Endothelial cell of umbilical vein (primary cell): ENCODE measurements at regions not wholly inside any gene's neighbourhood (a gene's known extent, or its start where the extent isn't known, plus 50 kb on each side); places are given as distances from the start of the nearest gene placed in this dataset.

Source experiments
- BruUV-seq: library from RNA; stranded (reverse); fragments of 400-500 nt; replicated peaks from 2 replicates; lab custom pipeline; 2021; lab: Mats Ljungman, UMichigan
- CTCF ChIA-PET: fragments of 300-600, 350-600 bp; sonication (Branson Sonifier 250); formaldehyde crosslinking; loops from one replicate; lab custom pipeline; 2021; ENCODE audit warnings: antibody characterized with exemption, inconsistent platforms; lab: Charles Lee
- POLR2A ChIA-PET: fragments of 300-600, 350-600 bp; sonication (Branson Sonifier 250); formaldehyde crosslinking; loops from one replicate; lab custom pipeline; 2021; ENCODE audit warnings: antibody characterized with exemption, inconsistent platforms; lab: Charles Lee
- DNase-seq: peaks from one replicate; pipeline ENCODE4 v3.0.0-alpha.2; 2011; ENCODE audit warnings: low read depth, low spot score
- FAIRE-seq: peaks from 2 replicates; lab custom pipeline; 2011; peaks lifted over from hg19 to GRCh38; lab: Jason Lieb, UNC
- H2AFZ ChIP-seq: 2 replicates; pipeline ENCODE4 v1.6.0; 2012; ENCODE audit warnings: low read depth, low read length, control low read depth, inconsistent platforms
- H3K27ac ChIP-seq: 2 replicates; pipeline ENCODE4 v1.5.1; 2011; ENCODE audit warnings: low read depth, mild to moderate bottlenecking, control low read depth, low read length, moderate library complexity; ENCODE audit not compliant: insufficient read depth
- H3K27me3 ChIP-seq, 2 experiments: 2 replicates each; pipeline versions ENCODE4 v1.6.0 to v1.6.1; 2011; ENCODE audit warnings: low read length in 2 of 2, mixed read lengths in 1 of 2; ENCODE audit not compliant: control insufficient read depth in 2 of 2, insufficient read depth in 2 of 2
- H3K36me3 ChIP-seq, 2 experiments: 2 replicates in 1 of 2; 3 replicates in 1 of 2; pipeline ENCODE4 v1.5.1; 2011; ENCODE audit warnings: low read length in 2 of 2, mild to moderate bottlenecking in 1 of 2, moderate library complexity in 1 of 2; ENCODE audit not compliant: control insufficient read depth in 2 of 2, insufficient read depth in 2 of 2; ENCODE audit errors: extremely low read depth in 1 of 2
- H3K4me1 ChIP-seq: 3 replicates; pipeline ENCODE4 v1.5.1; 2011; ENCODE audit warnings: mild to moderate bottlenecking, low read length; ENCODE audit not compliant: control insufficient read depth, insufficient read depth; ENCODE audit errors: extremely low read depth
- H3K4me2 ChIP-seq: 2 replicates; pipeline ENCODE4 v1.6.1; 2011; ENCODE audit warnings: low read length, control low read depth, mixed read lengths; ENCODE audit not compliant: insufficient read depth
- H3K4me3 ChIP-seq, 3 experiments: fragments of 200-600 bp in 1 of 3; sonication (generic), shearing (Covaris generic) in 1 of 3; replicated peaks in 1 of 3; 2 replicates each; pipeline ENCODE4 v1.5.1; 2011 to 2016; ENCODE audit warnings: control low read depth in 3 of 3, low read length in 3 of 3, mild to moderate bottlenecking in 2 of 3, inconsistent platforms in 1 of 3, low read depth in 1 of 3, moderate library complexity in 1 of 3; ENCODE audit not compliant: insufficient read depth in 1 of 3
- H3K79me2 ChIP-seq: 2 replicates; pipeline ENCODE4 v1.6.0; 2012; ENCODE audit warnings: low read length, inconsistent platforms; ENCODE audit not compliant: control insufficient read depth, insufficient read depth
- H3K9ac ChIP-seq: replicated peaks from 2 replicates; pipeline ENCODE3; 2011; ENCODE audit warnings: low read length, control low read depth; ENCODE audit not compliant: insufficient read depth; ENCODE audit errors: extremely low read depth
- H3K9me1 ChIP-seq: replicated peaks from 3 replicates; pipeline ENCODE4 v1.6.0; 2011; ENCODE audit warnings: mild to moderate bottlenecking, low read length; ENCODE audit not compliant: control insufficient read depth, insufficient read depth; ENCODE audit errors: extremely low read depth
- H3K9me3 ChIP-seq: replicated peaks from 2 replicates; pipeline ENCODE4 v1.5.1; 2012; ENCODE audit warnings: low read length, inconsistent platforms; ENCODE audit not compliant: control insufficient read depth, insufficient read depth
- H4K20me1 ChIP-seq: replicated peaks from 2 replicates; pipeline ENCODE3; 2011; ENCODE audit warnings: mild to moderate bottlenecking, low read length; ENCODE audit not compliant: control insufficient read depth, insufficient read depth; ENCODE audit errors: extremely low read depth
- CTCF ChIP-seq, 2 donors: IDR thresholded peaks; 1 replicate in 1 of 2; 2 replicates in 1 of 2; pipeline ENCODE4 v1.5.1; 2011; ENCODE audit warnings: low read length in 2 of 2, mild to moderate bottlenecking in 2 of 2, moderate library complexity in 2 of 2, control low read depth in 1 of 2, inconsistent platforms in 1 of 2, low read depth in 1 of 2; ENCODE audit not compliant: insufficient read depth in 1 of 2; ENCODE audit errors: extremely low read depth in 1 of 2
- EZH2 ChIP-seq: IDR thresholded peaks from 2 replicates; pipeline ENCODE4 v1.6.1; 2012; ENCODE audit warnings: borderline replicate concordance, low read depth, mild to moderate bottlenecking, moderate library complexity, low read length, inconsistent platforms; ENCODE audit not compliant: severe bottlenecking
- FOS ChIP-seq: IDR thresholded peaks from 2 replicates; pipeline ENCODE4 v1.6.1; 2011; ENCODE audit warnings: mild to moderate bottlenecking, low read length, moderate library complexity, borderline replicate concordance; ENCODE audit not compliant: insufficient read depth
- GATA2 ChIP-seq: IDR thresholded peaks from 2 replicates; pipeline ENCODE4 v1.7.0; 2011; ENCODE audit warnings: low read depth, mild to moderate bottlenecking, moderate library complexity, mixed read lengths, low read length; ENCODE audit not compliant: insufficient read length, insufficient read depth
- JUN ChIP-seq: IDR thresholded peaks from 2 replicates; pipeline ENCODE4 v1.6.1; 2011; ENCODE audit warnings: borderline replicate concordance, low read depth; ENCODE audit not compliant: insufficient read length, insufficient read depth
- MYC ChIP-seq: IDR thresholded peaks from one replicate; pipeline ENCODE4 v1.6.1; 2011; ENCODE audit warnings: mild to moderate bottlenecking, low read depth, low read length
- POLR2A ChIP-seq: IDR thresholded peaks from 2 replicates; pipeline ENCODE4 v1.6.1; 2012; ENCODE audit warnings: low read depth, mild to moderate bottlenecking, control low read depth, low read length
- POLR2AphosphoS5 ChIP-seq: IDR thresholded peaks from 2 replicates; pipeline ENCODE4 v1.6.1; 2012; ENCODE audit warnings: low read depth, mild to moderate bottlenecking, control low read depth, low read length, moderate library complexity; ENCODE audit not compliant: insufficient read depth
- dilution Hi-C: fragments of 300-500 bp; cut with MboI; formaldehyde crosslinking; loops from one replicate; pipeline ENCODE4 v1.15.0; 2019; ENCODE audit warnings: low sequenced_read_pairs; ENCODE audit not compliant: extremely low pct_ligation_motif_present
- intact Hi-C: fragments of 100-400 bp; cut with micrococcal nuclease; formaldehyde crosslinking; loops from one replicate; pipeline ENCODE4 v1.10.0; 2022
- TF ChIP-seq, protein P1 (sequence below): IDR thresholded peaks from 2 replicates; pipeline ENCODE4 v1.6.1; 2011; ENCODE audit not compliant: insufficient read depth, insufficient read length

DNA sequence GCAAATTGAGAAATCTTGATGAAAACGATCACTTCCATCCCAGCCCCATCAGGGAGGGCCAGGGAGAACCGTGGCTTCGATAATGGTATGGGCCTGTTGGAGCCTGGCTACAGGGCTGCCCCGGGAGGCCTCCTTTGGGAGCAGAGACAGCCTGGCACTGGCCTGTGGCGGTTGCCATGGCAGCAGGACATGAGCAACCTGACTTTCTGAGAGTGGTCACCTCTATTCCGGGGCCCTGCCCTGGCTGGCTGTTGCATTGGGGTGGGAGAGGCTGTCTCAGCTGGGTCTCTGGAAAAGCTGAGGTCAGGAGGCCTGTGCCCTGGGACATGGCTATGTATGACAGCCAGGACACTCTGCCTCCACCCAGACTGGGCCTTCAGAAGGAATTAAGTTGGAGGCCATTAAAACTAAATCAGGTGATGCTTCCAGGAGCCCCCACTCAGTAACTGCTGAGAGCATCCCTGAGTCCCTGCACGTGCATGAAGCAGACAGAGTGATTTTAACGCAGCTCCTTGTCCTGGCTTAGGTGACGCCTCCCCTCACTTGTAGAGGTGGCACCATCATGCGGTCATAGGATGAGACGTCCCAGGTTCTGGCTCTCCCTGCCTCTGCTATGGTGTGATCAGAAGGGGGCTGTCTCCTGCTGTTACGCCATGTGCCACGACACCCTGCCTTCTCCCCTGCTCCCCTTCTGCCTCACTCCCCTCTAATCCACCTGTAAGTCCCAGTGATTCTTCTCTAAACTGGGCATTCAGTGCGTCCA lies 126.3 kb downstream of the SLC25A47 start:
- Histone ChIP-seq H3K9ac (no peak overlapping the region), H3K36me3 (no peaks in the 10 kb centered on the region), H3K27ac (no peak overlapping the region), H4K20me1 (no peaks in the 10 kb centered on the region), H3K4me1 (no peaks in the 10 kb centered on the region), H3K27me3 (no peaks in the 10 kb centered on the region), H3K9me3 (no peaks in the 10 kb centered on the region), H3K4me2 (no peak overlapping the region), H3K4me3 (no peak overlapping the region), H3K9me1 (no peaks in the 10 kb centered on the region), H2AFZ (no peak overlapping the region), H3K79me2 (no peaks in the 10 kb centered on the region)
- ChIA-PET POLR2A (no interaction called here), CTCF (no interaction called here)
- dilution Hi-C loops (no loop called here), intact Hi-C loops (no loop called here)
- DNase-seq (no peak), FAIRE-seq (no peak)
- BruUV-seq = no TSS peak
- TF ChIP-seq POLR2A (no peak), FOS (no peak), POLR2AphosphoS5 (no peak), CTCF (IDR thresholded peaks at IDR 0.05; ENCODE audit: extremely low read depth in 1 of 2, insufficient read depth in 1 of 2, low read depth in 1 of 2, low read length in 2 of 2) (no peak)
- TF ChIP-seq, protein P1, sequence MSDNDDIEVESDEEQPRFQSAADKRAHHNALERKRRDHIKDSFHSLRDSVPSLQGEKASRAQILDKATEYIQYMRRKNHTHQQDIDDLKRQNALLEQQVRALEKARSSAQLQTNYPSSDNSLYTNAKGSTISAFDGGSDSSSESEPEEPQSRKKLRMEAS = no peak

GRCh38 chr14:100450049-100450448 lies 126.9 kb downstream of the SLC25A47 start:
- ChIA-PET CTCF (no interaction called here), POLR2A (no interaction called here)
- Histone ChIP-seq H3K4me3 (no peak overlapping the region), H3K9me3 (no peaks in the 10 kb centered on the region), H3K4me1 (no peaks in the 10 kb centered on the region), H3K4me2 (no peak overlapping the region), H3K9me1 (no peaks in the 10 kb centered on the region), H3K36me3 (no peaks in the 10 kb centered on the region), H3K27me3 (no peaks in the 10 kb centered on the region), H3K9ac (no peak overlapping the region), H3K79me2 (no peaks in the 10 kb centered on the region), H4K20me1 (no peaks in the 10 kb centered on the region), H3K27ac (no peak overlapping the region), H2AFZ (no peak overlapping the region)
- intact Hi-C loops = no loop called here
- dilution Hi-C loops = no loop called here
- TF ChIP-seq MYC (no peak), CTCF (IDR thresholded peaks at IDR 0.05; ENCODE audit: extremely low read depth in 1 of 2, insufficient read depth in 1 of 2, low read depth in 1 of 2, low read length in 2 of 2) (no peak), JUN (no peak), EZH2 (no peak), GATA2 (no peak), FOS (no peak), POLR2AphosphoS5 (no peak), POLR2A (no peak)
- TF ChIP-seq, protein P1 = no peak
- FAIRE-seq (no peak), DNase-seq (no peak)
- BruUV-seq = no TSS peak
